ENCODE measurements at regions not wholly inside any gene's neighbourhood (a gene's known extent, or its start where the extent isn't known, plus 50 kb on each side); places are given as distances from the start of the nearest gene placed in this dataset.

- TF ChIP-seq CTCF (IDR thresholded peaks at IDR 0.05) = no peak
- no peak for TF ChIP-seq ZFX (IDR thresholded peaks at IDR 0.05; ENCODE audit: borderline replicate concordance)
Observed at GRCh38 chr1:188423073-188423472, 1594.3 kb downstream of the PLA2G4A start.

Data from 22Rv1 (cell line).